HEK293T (cell line): ENCODE measurements at regions not wholly inside any gene's neighbourhood (a gene's known extent, or its start where the extent isn't known, plus 50 kb on each side); places are given as distances from the start of the nearest gene placed in this dataset.

Experiments used
- CTCF ChIA-PET: fragments of 350-600 bp; formaldehyde crosslinking; extraction: SDS; loops from one replicate; lab custom pipeline; 2021; ENCODE audit warnings: antibody characterized with exemption, inconsistent platforms; lab: Yijun Ruan, JAX
- POLR2A ChIA-PET: fragments of 350-600 bp; formaldehyde crosslinking; extraction: SDS; loops from one replicate; lab custom pipeline; 2020; ENCODE audit warnings: antibody characterized with exemption, inconsistent platforms; lab: Yijun Ruan, JAX
- DNase-seq: peaks from one replicate; pipeline ENCODE4 v3.0.0; 2012; ENCODE audit warnings: mixed read lengths; ENCODE audit errors: extremely low spot score
- ARNT ChIP-seq: fragments of 450-650 bp; IDR thresholded peaks from 2 replicates; pipeline ENCODE4 v1.6.1; 2017; ENCODE audit warnings: mild to moderate bottlenecking
- BHLHE40 ChIP-seq: fragments of 450-650 bp; IDR thresholded peaks from 2 replicates; pipeline ENCODE4 v1.6.1; 2016; ENCODE audit warnings: mild to moderate bottlenecking, moderate library complexity, borderline replicate concordance
- CTBP1 ChIP-seq: fragments of 450-650 bp; IDR thresholded peaks from 2 replicates; pipeline ENCODE4 v1.6.1; 2016; ENCODE audit warnings: borderline replicate concordance
- ELF4 ChIP-seq: fragments of 450-650 bp; IDR thresholded peaks from 2 replicates; pipeline ENCODE4 v1.6.1; 2017; ENCODE audit warnings: antibody characterized with exemption
- FOXA1 ChIP-seq: fragments of 450-650 bp; IDR thresholded peaks from 2 replicates; pipeline ENCODE4 v1.6.1; 2016; ENCODE audit warnings: mild to moderate bottlenecking
- FOXK2 ChIP-seq: fragments of 450-650 bp; IDR thresholded peaks from 2 replicates; pipeline ENCODE4 v1.6.1; 2016; ENCODE audit warnings: mild to moderate bottlenecking
- FOXM1 ChIP-seq: fragments of 450-650 bp; IDR thresholded peaks from 2 replicates; pipeline ENCODE4 v1.6.1; 2017; ENCODE audit warnings: mild to moderate bottlenecking, borderline replicate concordance
- HDGF ChIP-seq: fragments of 450-650 bp; IDR thresholded peaks from 2 replicates; pipeline ENCODE4 v1.6.1; 2017; ENCODE audit warnings: antibody characterized with exemption, borderline replicate concordance
- L3MBTL2 ChIP-seq: fragments of 450-650 bp; conservative IDR thresholded peaks from 2 replicates; pipeline ENCODE4 v1.6.1; 2016; ENCODE audit warnings: mild to moderate bottlenecking
- LEF1 ChIP-seq: fragments of 450-650 bp; IDR thresholded peaks from 2 replicates; pipeline ENCODE4 v1.6.1; 2017; ENCODE audit warnings: mild to moderate bottlenecking, borderline replicate concordance
- NFRKB ChIP-seq: fragments of 450-650 bp; IDR thresholded peaks from 2 replicates; pipeline ENCODE4 v1.6.1; 2016; ENCODE audit warnings: mild to moderate bottlenecking, moderate library complexity
- SP1 ChIP-seq: fragments of 450-650 bp; IDR thresholded peaks from 2 replicates; pipeline ENCODE4 v1.6.1; 2017
- SUZ12 ChIP-seq: fragments of 450-650 bp; IDR thresholded peaks from 2 replicates; pipeline ENCODE4 v1.6.1; 2016; ENCODE audit warnings: mild to moderate bottlenecking
- TARDBP ChIP-seq: fragments of 450-650 bp; IDR thresholded peaks from 2 replicates; pipeline ENCODE4 v1.6.1; 2016
- ZNF384 ChIP-seq: fragments of 450-650 bp; IDR thresholded peaks from 2 replicates; pipeline ENCODE4 v1.6.1; 2016
- TF ChIP-seq, protein P1 (sequence below): fragments of 450-650 bp; IDR thresholded peaks from 2 replicates; pipeline ENCODE4 v1.6.1; 2016

DNA sequence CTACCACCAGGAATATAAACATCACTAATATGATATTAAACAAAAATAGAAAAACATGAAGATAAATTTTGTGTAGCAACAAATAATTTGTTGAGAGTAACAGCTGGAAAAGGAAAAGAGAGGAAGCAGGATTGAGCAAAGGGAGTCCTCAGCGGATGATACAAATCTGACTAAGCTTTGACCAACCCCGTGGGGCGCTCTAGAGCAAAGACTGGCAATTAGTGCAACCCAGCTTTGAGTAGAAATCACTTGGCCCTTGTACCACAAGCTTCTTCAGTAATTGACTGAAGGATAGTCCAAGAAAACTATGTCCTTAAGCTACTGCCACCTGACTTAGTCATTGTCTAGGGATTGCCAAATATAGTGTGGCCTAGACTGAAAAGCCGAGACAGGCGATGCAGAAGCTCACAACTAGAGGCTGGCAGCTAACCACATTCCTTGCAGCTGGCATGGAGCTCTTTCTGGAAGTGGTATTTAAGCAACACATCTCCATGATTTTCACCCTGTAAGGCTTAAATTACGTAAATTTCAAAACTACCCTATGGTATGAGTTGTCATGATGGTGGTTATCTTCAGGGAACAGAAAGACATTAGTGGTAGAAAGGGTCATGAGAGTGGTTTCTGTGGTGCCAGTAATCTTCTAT lies 396.0 kb downstream of the PDGFC start:
- POLR2A ChIA-PET = no interaction called here
- no peak for DNase-seq

GRCh38 chr4:156571146-156571545 lies 400.5 kb downstream of the PDGFC start:
- DNase-seq = no peak
- POLR2A ChIA-PET = no interaction called here
- CTCF ChIA-PET = no interaction called here
- TF ChIP-seq LEF1 (no peak), L3MBTL2 (no peak), FOXM1 (no peak), TARDBP (no peak), NFRKB (no peak), ARNT (no peak), FOXK2 (no peak), ELF4 (no peak), SUZ12 (no peak)
- TF ChIP-seq, protein P1, sequence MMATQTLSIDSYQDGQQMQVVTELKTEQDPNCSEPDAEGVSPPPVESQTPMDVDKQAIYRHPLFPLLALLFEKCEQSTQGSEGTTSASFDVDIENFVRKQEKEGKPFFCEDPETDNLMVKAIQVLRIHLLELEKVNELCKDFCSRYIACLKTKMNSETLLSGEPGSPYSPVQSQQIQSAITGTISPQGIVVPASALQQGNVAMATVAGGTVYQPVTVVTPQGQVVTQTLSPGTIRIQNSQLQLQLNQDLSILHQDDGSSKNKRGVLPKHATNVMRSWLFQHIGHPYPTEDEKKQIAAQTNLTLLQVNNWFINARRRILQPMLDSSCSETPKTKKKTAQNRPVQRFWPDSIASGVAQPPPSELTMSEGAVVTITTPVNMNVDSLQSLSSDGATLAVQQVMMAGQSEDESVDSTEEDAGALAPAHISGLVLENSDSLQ = no peak

More for the DNA sequence above, 396.0 kb downstream of the PDGFC start:
- TF ChIP-seq FOXA1 = no peak
- TF ChIP-seq TARDBP = no peak
- TF ChIP-seq SUZ12 = no peak
- no peak for TF ChIP-seq FOXM1
- TF ChIP-seq ARNT = no peak
- CTCF ChIA-PET = no interaction called here

DNA sequence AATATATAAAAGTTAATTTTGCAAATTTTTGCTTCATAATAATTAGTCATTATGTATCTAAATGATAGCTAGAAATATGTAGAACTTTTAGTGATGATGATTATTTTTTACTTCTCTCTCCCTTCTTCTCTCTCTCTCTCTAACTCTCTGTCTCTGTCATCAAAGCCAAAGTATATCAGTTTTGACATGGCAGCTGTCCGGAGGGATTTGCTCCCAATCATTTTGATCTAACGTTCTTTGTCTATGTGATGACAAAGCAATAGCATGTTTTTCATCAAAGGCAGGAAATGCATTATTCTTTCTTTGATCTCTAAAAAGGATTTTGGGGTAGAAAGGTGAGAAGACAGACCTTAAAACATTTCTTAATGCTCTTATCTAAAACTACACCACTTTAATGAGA lies 402.1 kb downstream of the PDGFC start:
- no peak for DNase-seq
- ChIA-PET POLR2A (no interaction called here), CTCF (no interaction called here)
- TF ChIP-seq CTBP1 = no peak
- no peak for TF ChIP-seq ARNT
- no peak for TF ChIP-seq SUZ12
- TF ChIP-seq TARDBP = no peak
- no peak for TF ChIP-seq FOXM1
- TF ChIP-seq FOXA1 = no peak
- TF ChIP-seq HDGF = no peak
- no peak for TF ChIP-seq NFRKB
- TF ChIP-seq, protein P1 = no peak
- no peak for TF ChIP-seq ZNF384
- TF ChIP-seq FOXK2 = no peak
- TF ChIP-seq SP1 = no peak
- TF ChIP-seq BHLHE40 = no peak
- no peak for TF ChIP-seq L3MBTL2
- TF ChIP-seq ELF4 = no peak
- no peak for TF ChIP-seq LEF1

- ChIA-PET POLR2A (no interaction called here), CTCF (no interaction called here)
- DNase-seq = no peak
- TF ChIP-seq SUZ12 = no peak
- no peak for TF ChIP-seq ELF4
- no peak for TF ChIP-seq FOXA1
- TF ChIP-seq SP1 = no peak
- no peak for TF ChIP-seq FOXM1
- TF ChIP-seq HDGF = no peak
- TF ChIP-seq ZNF384 = no peak
- TF ChIP-seq CTBP1 = no peak
- no peak for TF ChIP-seq NFRKB
These were observed 403.1 kb downstream of the PDGFC start for GRCh38 chr4:156568484-156568883.

- ChIA-PET CTCF (no interaction called here), POLR2A (no interaction called here)
- DNase-seq = no peak
- no peak for TF ChIP-seq ZNF384
- TF ChIP-seq LEF1 = no peak
- TF ChIP-seq SUZ12 = no peak
- TF ChIP-seq TARDBP = no peak
- TF ChIP-seq ARNT = no peak
- TF ChIP-seq FOXA1 = no peak
- no peak for TF ChIP-seq NFRKB
- no peak for TF ChIP-seq CTBP1
- TF ChIP-seq SP1 = no peak
- TF ChIP-seq HDGF = no peak
- no peak for TF ChIP-seq ELF4
- no peak for TF ChIP-seq L3MBTL2
- TF ChIP-seq, protein P1 = no peak
- TF ChIP-seq FOXK2 = no peak
- TF ChIP-seq BHLHE40 = no peak
- no peak for TF ChIP-seq FOXM1
These were observed 403.6 kb downstream of the PDGFC start for GRCh38 chr4:156568041-156568440.

GRCh38 chr4:156560701-156561100 lies 410.9 kb downstream of the PDGFC start:
- no peak for TF ChIP-seq CTBP1
- TF ChIP-seq LEF1 = no peak
- TF ChIP-seq ZNF384 = no peak
- no peak for TF ChIP-seq SUZ12
- TF ChIP-seq ELF4 = no peak
- TF ChIP-seq ARNT = no peak
- ChIA-PET CTCF (interaction anchor here (0.7 kb wide), 1 partner anchor 1336 kb away, joined by 3 read pairs; no protein-coding TSS in a partner anchor), POLR2A (no interaction called here)
- DNase-seq = no peak
